ENCODE measurements at regions not wholly inside any gene's neighbourhood (a gene's known extent, or its start where the extent isn't known, plus 50 kb on each side); places are given as distances from the start of the nearest gene placed in this dataset.

DNA sequence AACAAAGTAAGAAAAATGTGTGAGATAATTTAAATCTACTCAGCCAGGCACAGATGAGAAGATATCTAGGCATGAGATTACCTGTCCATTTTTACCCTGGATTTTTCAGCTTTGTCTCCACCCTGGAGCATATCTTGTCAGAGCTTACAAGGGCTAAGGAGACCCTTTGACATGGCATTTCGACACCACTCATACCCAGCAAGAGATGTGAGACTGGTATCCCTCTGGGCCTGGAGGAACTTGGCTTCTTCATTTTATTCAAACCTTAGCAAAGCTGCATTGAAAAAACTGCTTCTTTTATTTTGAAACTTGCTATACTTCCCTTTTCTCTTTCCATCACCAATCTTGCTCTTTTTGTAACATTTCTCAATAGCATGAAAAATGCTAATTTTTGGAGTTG, 194.9 kb upstream of the HNMT start:
- Histone ChIP-seq H2BK120ac (ENCODE audit: low read depth, low read length) (no peak overlapping the region), H2BK5ac (ENCODE audit: low read length) (no peak overlapping the region), H3K27ac (ENCODE audit: low read depth, low read length) (no peak overlapping the region), H3K36me3 (ENCODE audit: control insufficient read depth, insufficient read depth, low read length) (no peaks in the 10 kb centered on the region), H3K9ac (ENCODE audit: low read length) (no peak overlapping the region), H3K4me3 (ENCODE audit: low read length) (no peak overlapping the region), H4K8ac (ENCODE audit: low read depth, low read length) (no peak overlapping the region), H3K23ac (ENCODE audit: low read length) (no peak overlapping the region), H2AK5ac (ENCODE audit: low read length) (no peak overlapping the region), H3K79me1 (ENCODE audit: low read length) (no peaks in the 10 kb centered on the region), H3K79me2 (ENCODE audit: control insufficient read depth, insufficient read depth, low read length) (no peaks in the 10 kb centered on the region), H3K27me3 (ENCODE audit: insufficient read depth, low read length, poor library complexity) (no peaks in the 10 kb centered on the region), H3K56ac (ENCODE audit: low read length) (no peak overlapping the region), H4K5ac (ENCODE audit: low read length) (no peak overlapping the region), H3K18ac (ENCODE audit: low read length) (no peak overlapping the region), H3K4ac (ENCODE audit: low read depth, low read length) (no peak overlapping the region), H3K4me2 (ENCODE audit: low read length) (no peak overlapping the region), H2BK15ac (replicated peaks; ENCODE audit: low read depth) (no peak overlapping the region), H3K4me1 (ENCODE audit: control insufficient read depth, low read depth, low read length) (no peaks in the 10 kb centered on the region)
- WGBS (ENCODE audit: extremely low coverage, insufficient coverage, low lambda C conversion rate): no CpG with 5 or more reads among the region's 1 CpG
- no peak for DNase-seq

DNA sequence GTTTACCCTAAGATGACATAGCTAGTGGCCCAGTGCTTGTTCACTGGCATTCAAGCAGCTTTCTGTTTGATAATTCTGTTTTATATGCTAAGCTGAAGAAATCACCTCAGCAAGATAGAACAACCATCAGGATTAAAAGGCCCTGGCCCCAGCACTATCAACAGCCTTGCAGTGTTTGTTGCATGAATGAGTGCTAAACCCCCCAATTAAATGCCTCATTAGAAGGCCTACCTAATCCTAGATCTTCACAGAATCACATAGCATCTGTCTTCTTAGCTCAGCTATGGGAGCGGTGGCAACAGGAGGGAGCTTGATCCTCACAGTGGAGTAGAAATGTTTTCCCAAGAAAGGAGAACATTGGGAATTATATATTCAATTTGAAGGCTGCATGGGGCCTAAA, 194.1 kb upstream of the HNMT start:
- H3K4me3 ChIP-seq (ENCODE audit: low read length): no peak overlapping the region
- no peak overlapping the region for H3K4me2 ChIP-seq (ENCODE audit: low read length)
- no peaks in the 10 kb centered on the region for H3K79me2 ChIP-seq (ENCODE audit: control insufficient read depth, insufficient read depth, low read length)
- no peak overlapping the region for H2BK120ac ChIP-seq (ENCODE audit: low read depth, low read length)
- no CpG with 5 or more reads among the region's 1 CpG for WGBS (ENCODE audit: extremely low coverage, insufficient coverage, low lambda C conversion rate)
- H2BK5ac ChIP-seq (ENCODE audit: low read length): no peak overlapping the region
- no peak overlapping the region for H3K9ac ChIP-seq (ENCODE audit: low read length)
- peak; percentile 47 for DNase-seq
- no peaks in the 10 kb centered on the region for H3K27me3 ChIP-seq (ENCODE audit: insufficient read depth, low read length, poor library complexity)
- H4K8ac ChIP-seq (ENCODE audit: low read depth, low read length): no peak overlapping the region
- H3K23ac ChIP-seq (ENCODE audit: low read length): no peak overlapping the region
- no peak overlapping the region for H3K4ac ChIP-seq (ENCODE audit: low read depth, low read length)
- H3K18ac ChIP-seq (ENCODE audit: low read length): no peak overlapping the region
- no peak overlapping the region for H3K27ac ChIP-seq (ENCODE audit: low read depth, low read length)
- H3K56ac ChIP-seq (ENCODE audit: low read length): no peak overlapping the region
- H3K36me3 ChIP-seq (ENCODE audit: control insufficient read depth, insufficient read depth, low read length): no peaks in the 10 kb centered on the region
- H2AK5ac ChIP-seq (ENCODE audit: low read length): no peak overlapping the region
- no peaks in the 10 kb centered on the region for H3K4me1 ChIP-seq (ENCODE audit: control insufficient read depth, low read depth, low read length)
- no peak overlapping the region for H2BK15ac ChIP-seq (replicated peaks; ENCODE audit: low read depth)
- no peak overlapping the region for H4K5ac ChIP-seq (ENCODE audit: low read length)
- H3K79me1 ChIP-seq (ENCODE audit: low read length): no peaks in the 10 kb centered on the region

DNA sequence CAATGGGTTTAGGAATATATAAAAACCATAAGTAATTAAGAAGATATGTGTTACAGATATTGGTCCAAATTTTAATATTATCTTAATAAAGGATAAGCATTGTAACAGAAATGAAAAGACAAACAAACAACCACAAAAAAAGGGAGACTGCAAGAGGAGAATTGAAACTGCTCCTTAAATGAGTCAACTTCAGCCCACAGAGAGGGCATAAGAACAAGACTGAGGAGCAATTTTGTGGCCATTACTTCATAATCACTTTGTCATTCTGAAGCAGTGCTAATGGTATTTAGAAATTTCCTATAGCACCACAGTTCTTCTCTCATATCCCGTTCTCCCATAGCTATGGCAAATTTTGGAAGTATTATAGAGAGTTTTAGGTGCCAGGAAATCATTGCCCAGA, 193.2 kb upstream of the HNMT start:
- H3K23ac ChIP-seq (ENCODE audit: low read length): no peak overlapping the region
- no peaks in the 10 kb centered on the region for H3K27me3 ChIP-seq (ENCODE audit: insufficient read depth, low read length, poor library complexity)
- no peak overlapping the region for H2BK120ac ChIP-seq (ENCODE audit: low read depth, low read length)
- WGBS (ENCODE audit: extremely low coverage, insufficient coverage, low lambda C conversion rate): no CpG with 5 or more reads among the region's 1 CpG
- no peak overlapping the region for H3K56ac ChIP-seq (ENCODE audit: low read length)
- no peak overlapping the region for H3K4me2 ChIP-seq (ENCODE audit: low read length)
- H2BK15ac ChIP-seq (replicated peaks; ENCODE audit: low read depth): no peak overlapping the region
- no peak overlapping the region for H3K4ac ChIP-seq (ENCODE audit: low read depth, low read length)
- no peak overlapping the region for H3K27ac ChIP-seq (ENCODE audit: low read depth, low read length)
- H3K4me3 ChIP-seq (ENCODE audit: low read length): no peak overlapping the region
- H3K4me1 ChIP-seq (ENCODE audit: control insufficient read depth, low read depth, low read length): no peaks in the 10 kb centered on the region
- H2AK5ac ChIP-seq (ENCODE audit: low read length): no peak overlapping the region
- H3K79me2 ChIP-seq (ENCODE audit: control insufficient read depth, insufficient read depth, low read length): no peaks in the 10 kb centered on the region
- no peak overlapping the region for H3K9ac ChIP-seq (ENCODE audit: low read length)
- no peak for DNase-seq
- no peak overlapping the region for H4K8ac ChIP-seq (ENCODE audit: low read depth, low read length)
- no peak overlapping the region for H4K5ac ChIP-seq (ENCODE audit: low read length)
- no peaks in the 10 kb centered on the region for H3K79me1 ChIP-seq (ENCODE audit: low read length)
- no peak overlapping the region for H3K18ac ChIP-seq (ENCODE audit: low read length)
- no peaks in the 10 kb centered on the region for H3K36me3 ChIP-seq (ENCODE audit: control insufficient read depth, insufficient read depth, low read length)
- no peak overlapping the region for H2BK5ac ChIP-seq (ENCODE audit: low read length)

DNA sequence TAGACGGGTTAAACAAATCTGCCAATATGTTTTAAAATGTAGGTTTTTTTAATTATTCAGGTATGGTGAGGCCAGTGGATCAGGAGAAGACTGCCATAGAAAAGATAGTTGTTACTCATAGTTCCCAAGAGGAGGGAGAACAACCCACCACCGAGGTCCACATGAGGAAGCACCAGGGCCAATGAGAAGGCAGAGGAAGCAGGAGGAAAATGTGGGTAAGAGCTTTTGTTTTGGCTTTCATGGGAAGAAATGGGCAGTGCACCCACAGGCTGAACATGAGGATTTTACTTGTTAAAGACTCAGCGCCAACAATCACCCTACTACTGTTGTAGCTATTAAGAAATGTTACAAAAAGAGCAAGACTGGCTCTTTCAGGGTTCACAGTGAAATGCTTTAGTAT, 191.8 kb upstream of the HNMT start:
- Histone ChIP-seq H3K18ac (ENCODE audit: low read length) (no peak overlapping the region), H2BK15ac (replicated peaks; ENCODE audit: low read depth) (no peak overlapping the region), H3K27ac (ENCODE audit: low read depth, low read length) (no peak overlapping the region), H4K8ac (ENCODE audit: low read depth, low read length) (no peak overlapping the region), H3K56ac (ENCODE audit: low read length) (no peak overlapping the region), H3K9ac (ENCODE audit: low read length) (no peak overlapping the region), H3K79me2 (ENCODE audit: control insufficient read depth, insufficient read depth, low read length) (no peaks in the 10 kb centered on the region), H3K4me1 (ENCODE audit: control insufficient read depth, low read depth, low read length) (no peaks in the 10 kb centered on the region), H2BK120ac (ENCODE audit: low read depth, low read length) (no peak overlapping the region), H3K27me3 (ENCODE audit: insufficient read depth, low read length, poor library complexity) (no peaks in the 10 kb centered on the region), H3K4me3 (ENCODE audit: low read length) (no peak overlapping the region), H3K36me3 (ENCODE audit: control insufficient read depth, insufficient read depth, low read length) (no peaks in the 10 kb centered on the region), H3K79me1 (ENCODE audit: low read length) (no peaks in the 10 kb centered on the region), H3K4me2 (ENCODE audit: low read length) (no peak overlapping the region), H2AK5ac (ENCODE audit: low read length) (no peak overlapping the region), H3K23ac (ENCODE audit: low read length) (no peak overlapping the region), H3K4ac (ENCODE audit: low read depth, low read length) (no peak overlapping the region), H2BK5ac (ENCODE audit: low read length) (no peak overlapping the region), H4K5ac (ENCODE audit: low read length) (no peak overlapping the region)
- no CpG with 5 or more reads among the region's 3 CpGs for WGBS (ENCODE audit: extremely low coverage, insufficient coverage, low lambda C conversion rate)
- DNase-seq: no peak

DNA sequence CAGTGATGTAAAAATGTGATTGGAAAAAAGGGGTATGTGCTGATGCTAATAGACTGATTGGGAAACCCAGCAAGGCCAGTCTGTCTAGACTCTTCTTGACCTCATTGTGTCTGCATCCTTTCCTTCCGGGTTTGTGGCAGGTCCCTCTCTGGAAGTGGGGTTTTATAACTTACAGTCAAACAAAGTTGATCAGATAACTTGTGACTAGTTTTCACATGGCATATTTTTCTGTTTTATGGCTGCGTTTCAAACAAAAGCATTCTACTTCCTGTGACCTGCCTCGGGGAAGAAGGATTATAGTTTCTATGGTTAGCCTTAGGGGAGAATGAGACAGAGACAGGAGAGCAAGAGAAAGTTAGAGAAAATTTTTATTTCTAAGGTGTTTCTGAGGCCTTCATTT, 188.7 kb upstream of the HNMT start:
- Histone ChIP-seq H3K4ac (ENCODE audit: low read depth, low read length) (no peak overlapping the region), H3K36me3 (ENCODE audit: control insufficient read depth, insufficient read depth, low read length) (no peaks in the 10 kb centered on the region), H4K5ac (ENCODE audit: low read length) (no peak overlapping the region), H4K8ac (ENCODE audit: low read depth, low read length) (no peak overlapping the region), H2BK15ac (replicated peaks; ENCODE audit: low read depth) (no peak overlapping the region), H3K4me3 (ENCODE audit: low read length) (no peak overlapping the region), H3K4me2 (ENCODE audit: low read length) (no peak overlapping the region), H3K56ac (ENCODE audit: low read length) (no peak overlapping the region), H2BK5ac (ENCODE audit: low read length) (no peak overlapping the region), H3K27ac (ENCODE audit: low read depth, low read length) (no peak overlapping the region), H3K9ac (ENCODE audit: low read length) (no peak overlapping the region), H3K4me1 (ENCODE audit: control insufficient read depth, low read depth, low read length) (no peaks in the 10 kb centered on the region), H3K79me2 (ENCODE audit: control insufficient read depth, insufficient read depth, low read length) (no peaks in the 10 kb centered on the region), H3K79me1 (ENCODE audit: low read length) (no peaks in the 10 kb centered on the region), H2AK5ac (ENCODE audit: low read length) (no peak overlapping the region), H3K23ac (ENCODE audit: low read length) (no peak overlapping the region), H3K27me3 (ENCODE audit: insufficient read depth, low read length, poor library complexity) (no peaks in the 10 kb centered on the region), H3K18ac (ENCODE audit: low read length) (no peak overlapping the region), H2BK120ac (ENCODE audit: low read depth, low read length) (no peak overlapping the region)
- WGBS (ENCODE audit: extremely low coverage, insufficient coverage, low lambda C conversion rate): no CpG with 5 or more reads among the region's 3 CpGs
- no peak for DNase-seq

DNA sequence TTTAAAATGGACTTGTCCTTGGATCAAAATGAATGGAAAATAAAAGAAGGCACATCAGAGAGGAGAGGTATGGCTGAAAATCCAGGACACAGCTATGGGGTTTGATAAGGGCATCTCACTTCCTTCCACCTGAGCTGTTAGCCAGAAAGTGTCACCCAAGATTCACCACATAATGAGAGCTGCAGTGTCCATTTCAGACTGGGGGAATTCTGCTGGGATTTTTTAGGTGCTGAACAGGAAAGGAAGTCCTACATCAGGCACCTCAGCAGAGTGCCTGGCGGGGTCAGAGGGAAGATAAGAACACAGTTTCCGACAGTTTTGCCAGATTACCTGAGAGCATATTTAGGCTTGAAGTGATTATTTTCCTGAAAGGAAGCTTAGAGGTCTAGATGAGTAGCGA, 187.6 kb upstream of the HNMT start:
- DNase-seq: peak; percentile 8
- Histone ChIP-seq H3K4me2 (ENCODE audit: low read length) (no peak overlapping the region), H2BK5ac (ENCODE audit: low read length) (no peak overlapping the region), H3K56ac (ENCODE audit: low read length) (no peak overlapping the region), H3K4me1 (ENCODE audit: control insufficient read depth, low read depth, low read length) (no peaks in the 10 kb centered on the region), H4K5ac (ENCODE audit: low read length) (no peak overlapping the region), H3K79me2 (ENCODE audit: control insufficient read depth, insufficient read depth, low read length) (no peaks in the 10 kb centered on the region), H3K9ac (ENCODE audit: low read length) (no peak overlapping the region), H3K79me1 (ENCODE audit: low read length) (no peaks in the 10 kb centered on the region), H3K27ac (ENCODE audit: low read depth, low read length) (no peak overlapping the region), H3K23ac (ENCODE audit: low read length) (no peak overlapping the region), H3K4ac (ENCODE audit: low read depth, low read length) (no peak overlapping the region), H2AK5ac (ENCODE audit: low read length) (no peak overlapping the region), H2BK15ac (replicated peaks; ENCODE audit: low read depth) (no peak overlapping the region), H3K18ac (ENCODE audit: low read length) (no peak overlapping the region), H3K27me3 (ENCODE audit: insufficient read depth, low read length, poor library complexity) (no peaks in the 10 kb centered on the region), H3K4me3 (ENCODE audit: low read length) (no peak overlapping the region), H4K8ac (ENCODE audit: low read depth, low read length) (no peak overlapping the region), H2BK120ac (ENCODE audit: low read depth, low read length) (no peak overlapping the region), H3K36me3 (ENCODE audit: control insufficient read depth, insufficient read depth, low read length) (no peaks in the 10 kb centered on the region)
- no CpG with 5 or more reads among the region's 3 CpGs for WGBS (ENCODE audit: extremely low coverage, insufficient coverage, low lambda C conversion rate)

Data from mesendoderm (in vitro differentiated cells).